Hematopoietic multipotent progenitor cell treated with erythropoietin and hydrocortisone succinate and interleukin-3 and kit ligand, for 6 days (in vitro differentiated cells): ENCODE measurements at regions not wholly inside any gene's neighbourhood (a gene's known extent, or its start where the extent isn't known, plus 50 kb on each side); places are given as distances from the start of the nearest gene placed in this dataset.
A peak's percentile ranks its signal among the peaks of the same experiment; 100 is the strongest.

Experiments
- DNase-seq: peaks from one replicate; pipeline ENCODE4 v3.0.0-alpha.2; 2015

DNA sequence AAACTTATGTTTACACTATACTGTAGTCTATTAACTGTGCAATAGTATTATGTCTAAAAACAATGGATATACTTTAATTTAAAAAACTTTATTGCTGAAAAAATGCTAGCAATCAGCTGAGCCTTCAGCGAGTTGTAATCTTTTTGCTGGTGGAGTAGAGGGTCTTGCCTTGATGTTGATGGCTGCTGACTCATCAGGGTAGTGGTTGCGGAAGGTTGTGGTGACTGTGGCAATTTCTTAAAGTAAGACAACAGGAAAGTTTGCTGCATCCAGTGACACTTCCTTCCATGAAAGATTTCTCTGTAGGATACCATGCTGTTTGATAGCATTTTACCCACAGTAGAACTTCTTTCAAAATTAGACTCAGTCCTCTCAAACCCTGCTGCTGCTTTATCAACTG lies 234.7 kb upstream of the CSF3R start:
- peak; percentile 6 for DNase-seq

DNA sequence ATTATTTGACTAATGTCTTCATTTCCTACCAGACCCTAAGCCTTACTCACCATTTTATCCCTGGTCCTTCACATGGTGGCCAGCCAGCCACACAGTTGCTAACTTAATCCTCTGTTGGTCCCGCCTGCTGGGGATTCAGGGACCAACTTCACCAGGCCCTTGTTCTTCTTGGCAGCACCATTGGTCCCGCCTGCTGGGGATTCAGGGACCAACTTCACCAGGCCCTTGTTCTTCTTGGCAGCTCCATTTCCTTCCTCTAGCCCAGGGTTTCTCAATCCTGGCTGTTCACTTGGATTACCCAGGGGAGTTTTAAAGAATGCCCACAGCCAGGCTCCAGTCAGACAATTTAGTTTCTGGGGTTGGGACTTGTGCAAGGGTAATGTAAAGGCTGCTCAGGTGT lies 233.1 kb upstream of the CSF3R start:
- no peak for DNase-seq

DNA sequence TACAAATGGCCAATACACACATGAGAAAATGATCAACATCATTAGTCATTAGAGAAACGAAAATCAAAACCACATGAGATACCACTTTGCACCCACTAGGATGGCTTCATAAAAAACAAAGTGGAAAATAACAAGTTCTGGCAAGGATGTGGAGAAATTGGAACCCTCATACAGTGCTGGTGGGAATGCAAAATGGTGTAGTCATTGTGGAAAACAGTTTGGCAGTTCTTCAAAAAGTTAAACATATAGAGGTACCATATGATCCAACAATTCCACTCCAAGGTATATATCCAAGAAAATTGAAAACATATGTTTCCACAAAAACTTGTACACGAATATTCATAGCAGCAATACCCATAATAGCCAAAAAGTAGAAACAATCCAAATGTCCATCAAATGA lies 231.6 kb upstream of the CSF3R start:
- no peak for DNase-seq

DNA sequence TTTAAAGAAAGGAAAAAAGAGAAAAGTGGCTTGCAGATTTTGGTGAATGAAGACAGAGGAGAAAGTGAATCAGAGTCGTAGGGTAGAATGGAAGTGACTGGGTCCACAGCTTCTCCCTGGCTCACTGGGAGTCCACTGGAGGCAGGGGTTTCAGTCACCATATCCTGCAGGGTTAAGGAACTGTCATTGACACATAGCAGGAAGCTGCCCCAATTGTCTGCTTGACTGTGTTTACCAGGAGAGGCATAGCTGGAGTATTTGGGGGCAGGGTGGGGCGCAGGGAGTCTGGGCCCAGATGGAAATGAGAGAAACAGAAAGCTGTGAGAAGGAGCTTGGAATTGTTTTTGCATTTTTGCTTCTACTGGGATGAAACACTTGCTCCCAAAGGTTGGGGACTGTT lies 228.8 kb upstream of the CSF3R start:
- DNase-seq, result no peak

DNA sequence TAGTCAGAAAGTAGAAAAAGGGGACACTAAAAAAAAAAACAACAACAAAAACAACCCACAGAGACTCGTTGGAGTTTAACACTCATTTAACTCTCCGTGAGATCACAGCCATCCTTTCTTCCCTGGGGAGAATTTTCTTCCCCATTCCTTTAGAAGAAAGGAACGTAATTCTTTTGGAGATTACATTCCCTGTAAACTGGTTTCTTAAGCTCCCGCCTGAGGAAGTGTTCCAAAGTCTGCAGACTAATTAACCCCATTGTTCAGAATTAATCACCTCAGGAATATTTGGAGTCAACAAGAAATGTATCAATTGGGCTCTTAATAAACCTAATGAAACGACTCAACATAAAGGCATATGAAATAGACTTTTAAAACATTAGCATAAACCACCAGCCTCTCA lies 228.2 kb upstream of the CSF3R start:
- DNase-seq, result no peak

DNA sequence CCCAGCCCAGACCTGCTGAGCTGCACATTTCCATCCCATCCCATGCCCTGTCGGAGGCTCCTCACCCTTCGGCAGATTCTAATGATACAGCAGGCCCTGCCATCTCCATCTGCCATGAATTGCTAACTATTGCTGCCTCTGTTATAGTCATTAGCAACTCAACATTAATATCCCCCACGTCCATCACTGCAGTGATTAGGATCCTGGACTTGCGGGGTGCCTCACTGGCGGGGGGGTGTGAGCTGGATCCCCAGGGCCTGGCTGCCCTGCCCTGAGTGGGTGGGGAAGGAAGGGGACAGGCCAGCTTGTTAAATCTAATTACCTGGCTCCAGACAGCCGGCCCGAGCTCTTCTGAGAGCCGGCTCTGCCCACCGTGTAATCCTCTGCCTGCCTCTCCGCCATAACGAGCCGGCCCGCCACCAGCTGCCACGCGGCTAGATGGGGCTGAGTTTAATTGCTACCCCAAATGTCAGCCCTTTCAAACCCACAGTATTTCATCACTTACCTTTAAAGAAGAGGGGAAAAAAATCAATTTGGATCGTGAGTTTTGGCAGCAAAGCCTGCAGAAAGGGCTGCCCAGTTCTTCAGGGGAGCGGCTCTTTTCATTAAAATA lies 227.3 kb upstream of the CSF3R start:
- DNase-seq, result no peak

DNA sequence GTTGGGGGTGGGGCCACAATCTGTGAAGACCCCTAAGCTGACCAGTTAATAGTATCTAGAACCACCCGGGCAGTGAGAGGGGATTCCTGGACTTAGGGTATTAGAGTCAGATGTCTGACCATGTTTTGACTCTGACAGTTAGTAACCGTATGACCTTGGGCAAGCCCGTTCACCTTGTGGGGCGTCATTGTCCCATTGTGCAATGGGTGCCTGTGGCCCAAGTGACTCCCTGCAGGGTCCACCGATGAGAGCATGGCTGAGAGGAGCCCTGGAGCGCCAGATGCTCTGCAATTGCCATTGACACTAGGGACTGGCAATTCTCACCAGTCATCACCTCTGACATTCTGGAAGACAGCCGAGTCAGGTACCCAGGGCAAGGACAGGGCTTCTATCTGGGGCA lies 225.9 kb upstream of the CSF3R start:
- DNase-seq, result no peak

DNA sequence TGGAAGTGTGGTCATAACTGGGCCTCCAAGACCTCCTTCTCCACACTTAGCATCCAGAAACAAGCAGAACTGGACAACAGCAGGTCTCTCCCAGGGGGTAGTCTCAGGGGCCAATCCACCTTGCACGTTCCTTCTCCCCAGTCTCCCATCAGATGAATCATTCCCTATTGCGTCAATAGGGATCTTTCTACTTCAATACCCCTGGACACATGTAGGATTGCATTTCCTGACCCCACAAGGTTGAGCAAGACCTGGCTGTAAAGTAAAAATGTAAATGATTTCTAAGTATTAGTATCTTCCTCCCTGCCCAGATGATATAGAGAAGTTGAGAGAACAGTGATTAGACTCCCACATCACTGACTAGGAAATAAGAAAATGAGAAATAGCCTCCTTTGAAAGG lies 224.5 kb upstream of the CSF3R start:
- DNase-seq, result no peak

DNA sequence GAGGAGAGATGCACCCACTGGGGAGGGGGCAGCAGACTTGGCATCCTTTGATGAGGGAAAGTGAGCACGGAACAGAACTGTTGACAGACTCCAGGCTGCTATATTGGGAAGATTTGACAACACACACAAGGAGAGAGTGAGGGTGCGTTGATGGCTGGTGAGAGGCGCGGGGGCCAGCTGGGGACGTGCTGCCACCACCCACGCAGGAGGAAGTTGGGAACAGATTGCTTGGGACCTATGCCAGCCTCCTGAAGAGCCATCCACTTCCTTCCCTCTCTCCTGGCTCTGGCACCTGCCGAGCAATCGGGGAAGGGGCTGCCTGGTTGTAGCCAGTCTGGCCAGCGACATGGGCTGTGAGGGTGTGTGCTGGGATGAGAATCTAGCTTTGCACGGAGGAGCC lies 223.7 kb upstream of the CSF3R start:
- DNase-seq, result no peak

DNA sequence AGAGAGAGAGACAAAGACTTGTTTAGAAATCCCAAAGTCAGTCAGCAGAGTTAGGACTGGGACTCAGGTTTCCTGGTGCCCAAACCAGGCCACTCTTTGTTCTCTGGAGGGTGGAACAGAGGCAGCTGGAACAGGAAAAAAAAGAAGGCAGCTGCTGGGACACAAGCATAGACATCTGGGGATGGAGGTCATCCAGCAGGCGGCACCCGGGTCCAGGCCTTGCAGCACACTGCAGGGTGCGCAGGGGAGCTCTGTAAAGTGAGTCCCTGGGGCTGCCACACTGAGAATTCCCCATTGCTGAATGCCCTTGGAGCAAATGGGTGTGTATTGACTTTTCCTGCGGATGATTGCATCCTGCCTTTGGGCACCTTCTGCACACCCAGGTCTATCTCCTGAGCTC lies 222.9 kb upstream of the CSF3R start:
- DNase-seq, result no peak

DNA sequence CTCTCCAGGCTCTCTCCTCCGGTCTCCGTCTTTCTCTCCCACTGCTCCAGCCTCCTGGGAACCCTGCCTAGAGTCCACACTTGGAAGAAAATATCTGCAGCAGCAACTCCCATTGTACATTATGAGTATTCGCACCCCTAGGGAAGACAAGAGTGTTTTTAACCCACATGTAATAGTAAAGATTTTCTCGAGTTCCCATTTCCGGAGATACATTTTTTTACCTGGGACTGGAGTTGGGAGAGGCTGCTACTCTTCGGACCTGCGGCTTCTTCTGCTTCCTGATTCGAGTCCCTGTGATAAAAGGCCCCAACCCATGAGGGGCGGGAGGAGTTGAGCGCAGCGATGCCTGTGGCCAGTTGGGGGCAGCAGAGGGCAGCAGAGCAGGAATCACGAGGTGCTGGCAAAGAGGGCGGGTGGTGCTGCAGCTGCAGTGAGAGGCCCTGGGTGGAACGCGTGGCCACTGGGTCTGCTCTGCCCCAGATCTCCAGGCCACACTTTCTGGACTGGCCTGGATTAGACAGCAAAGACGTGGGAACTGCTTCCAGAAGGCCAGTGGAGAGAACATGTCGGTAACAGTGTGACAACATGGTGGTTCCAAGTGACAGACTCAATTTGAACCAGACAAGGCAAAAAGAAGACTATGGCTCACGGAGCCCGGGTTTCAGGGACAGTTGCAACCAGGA lies 221.0 kb upstream of the CSF3R start:
- peak; percentile 89 for DNase-seq

DNA sequence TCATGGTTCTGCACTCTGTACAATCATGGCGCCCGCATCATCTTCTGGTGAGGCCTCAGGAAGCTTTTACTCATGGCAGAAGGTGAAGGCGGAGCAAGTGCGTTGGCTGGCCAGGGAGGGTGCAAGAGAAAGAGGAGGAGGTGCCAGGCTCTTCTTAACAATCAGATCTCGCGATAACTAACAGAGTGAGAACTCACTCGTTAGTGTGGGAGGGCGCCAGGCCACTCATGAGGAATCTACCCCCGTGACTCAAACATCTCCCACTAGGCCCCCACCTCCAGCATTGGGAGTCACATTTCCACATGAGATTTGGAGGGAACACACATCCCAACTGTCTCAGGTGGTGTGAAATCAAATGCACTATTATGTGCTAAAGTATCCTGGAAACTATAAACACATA lies 220.2 kb upstream of the CSF3R start:
- DNase-seq, result no peak

DNA sequence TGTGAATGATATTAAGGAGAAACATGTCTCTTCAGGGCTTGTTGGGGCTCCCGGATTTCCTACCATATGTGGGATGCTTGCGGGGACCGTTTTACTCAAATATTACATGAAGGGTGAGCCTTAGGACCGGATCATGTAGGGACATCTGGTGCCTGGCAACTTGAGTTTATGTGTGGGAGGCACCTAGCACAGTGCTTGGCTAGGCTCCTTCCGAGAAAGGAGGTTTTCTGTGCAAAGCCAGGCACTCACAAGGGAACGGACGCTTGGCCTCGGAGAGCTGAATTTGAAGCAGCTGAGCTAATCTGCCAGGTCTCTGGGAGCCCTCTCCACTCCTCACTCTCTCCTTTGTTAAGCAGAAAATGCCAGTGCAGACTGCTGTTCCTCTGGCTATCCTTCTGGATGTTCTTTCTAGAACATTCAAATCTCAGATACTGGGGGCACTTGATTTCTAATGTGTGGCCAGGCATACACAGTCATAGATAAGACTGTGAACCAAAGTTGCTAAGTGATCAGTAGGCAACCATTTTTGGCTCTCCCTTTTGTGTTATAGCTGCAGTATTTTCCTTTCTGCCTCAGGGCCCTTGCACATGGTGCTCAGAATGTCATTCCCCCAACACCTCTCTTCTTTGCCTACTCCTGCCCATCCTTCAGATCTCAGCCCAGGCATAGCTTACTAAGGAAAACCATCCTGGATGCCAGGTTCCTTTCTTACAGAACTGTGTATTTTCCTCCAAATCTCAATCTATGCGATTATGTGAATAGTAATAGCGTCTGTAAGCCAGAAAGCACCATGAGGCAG lies 216.6 kb upstream of the CSF3R start:
- no peak for DNase-seq

DNA sequence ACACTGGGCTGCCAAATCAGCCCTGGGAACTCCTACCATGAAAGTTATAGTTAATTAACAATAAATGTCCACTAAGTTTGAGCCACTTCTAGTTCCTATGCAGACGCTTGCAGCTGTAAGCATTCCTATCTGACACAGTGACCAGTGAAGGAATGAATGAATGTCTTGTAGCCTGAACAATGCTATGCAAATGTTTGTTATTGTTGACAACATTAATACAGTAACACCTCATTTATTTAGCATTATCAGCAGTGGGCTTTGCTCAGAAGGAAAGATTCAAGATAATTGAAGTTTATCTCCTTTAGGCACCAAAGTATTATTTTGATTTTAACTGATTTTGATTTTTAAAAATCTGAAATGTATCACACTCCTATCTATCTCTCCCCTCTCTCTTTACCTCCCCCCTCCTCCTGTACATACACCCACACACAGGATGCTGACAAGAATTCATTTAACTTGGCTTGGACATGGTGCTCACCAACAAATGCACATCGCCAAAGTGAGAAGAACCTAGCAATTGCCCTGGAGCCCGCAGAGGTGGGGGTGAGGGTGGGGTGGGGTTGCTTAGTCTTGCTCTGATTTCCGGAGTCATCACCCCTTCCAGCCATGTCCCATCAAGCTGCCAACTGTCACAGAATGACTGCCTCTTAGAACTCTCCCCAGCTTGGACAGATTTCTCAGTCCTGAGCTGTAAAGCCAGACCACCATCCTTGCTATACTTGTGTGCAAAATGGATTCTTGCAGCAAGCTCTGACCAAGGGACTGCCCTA lies 215.3 kb upstream of the CSF3R start:
- DNase-seq, result no peak

DNA sequence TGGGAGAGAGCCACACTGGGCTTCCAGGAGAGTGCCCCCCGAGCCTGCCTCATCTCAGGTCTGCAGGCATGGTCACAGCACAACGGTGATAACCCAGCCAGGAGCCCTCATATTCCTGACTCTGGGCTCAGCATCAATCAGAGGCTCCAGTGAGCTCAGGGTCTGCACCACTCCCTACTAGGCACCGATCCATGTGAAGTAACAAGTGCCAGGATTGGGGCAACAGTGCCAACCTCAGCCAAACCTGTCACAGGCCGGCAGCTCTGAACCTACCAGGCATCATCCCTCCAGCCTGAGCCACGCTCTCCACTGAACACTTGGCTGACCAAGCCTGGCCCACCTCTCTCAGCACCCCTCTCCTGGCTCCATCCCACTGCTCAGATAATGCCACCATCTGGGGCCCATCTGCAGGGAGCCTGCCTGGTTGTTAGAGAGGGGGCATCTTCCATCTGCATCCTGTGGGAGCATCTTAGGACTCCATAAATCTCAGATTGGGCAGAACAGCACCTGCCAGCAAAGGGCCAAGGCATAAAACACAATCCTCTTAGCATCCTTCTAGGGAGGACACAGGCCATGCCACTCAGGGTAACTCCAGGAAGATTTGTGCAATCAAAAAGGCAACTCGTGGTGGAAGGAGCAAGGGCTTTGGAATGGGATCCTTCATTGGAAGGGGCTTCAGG lies 213.7 kb upstream of the CSF3R start:
- DNase-seq, result no peak

DNA sequence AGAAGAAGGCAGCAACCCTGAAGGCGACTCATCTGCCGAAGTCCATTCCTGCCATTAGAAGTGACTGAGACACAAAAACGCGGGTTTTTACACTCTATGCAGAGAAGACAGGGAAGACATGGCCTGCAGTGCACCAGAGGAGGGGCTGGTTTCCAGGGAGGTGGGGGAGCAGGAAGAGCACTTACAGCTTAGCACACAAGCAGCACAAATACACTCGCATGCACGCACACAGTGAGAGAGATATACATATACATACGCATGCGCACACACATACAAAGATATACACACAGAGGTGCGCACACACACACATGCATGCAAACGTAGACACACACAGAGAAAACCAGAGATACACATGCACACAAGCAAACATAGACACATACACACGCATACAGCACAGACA lies 210.9 kb upstream of the CSF3R start:
- no peak for DNase-seq

DNA sequence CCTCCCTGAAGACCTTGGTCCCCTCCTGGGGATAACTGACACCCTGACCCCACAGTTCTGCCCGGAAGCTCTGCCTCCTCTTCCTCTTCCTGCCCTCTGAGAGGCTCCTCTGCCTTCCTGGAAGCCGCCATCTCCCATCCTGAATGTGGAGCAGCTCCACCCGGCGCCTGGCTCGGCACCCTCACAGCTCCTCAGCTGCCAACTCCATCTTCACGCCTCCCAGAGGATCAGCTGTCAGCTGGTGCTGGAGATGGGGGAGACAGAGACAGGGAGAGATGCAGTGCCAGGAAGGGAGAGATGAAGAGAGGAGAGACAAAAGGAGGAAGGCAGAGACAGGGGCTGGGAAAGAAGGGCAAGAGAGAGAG lies 210.4 kb upstream of the CSF3R start:
- no peak for DNase-seq

DNA sequence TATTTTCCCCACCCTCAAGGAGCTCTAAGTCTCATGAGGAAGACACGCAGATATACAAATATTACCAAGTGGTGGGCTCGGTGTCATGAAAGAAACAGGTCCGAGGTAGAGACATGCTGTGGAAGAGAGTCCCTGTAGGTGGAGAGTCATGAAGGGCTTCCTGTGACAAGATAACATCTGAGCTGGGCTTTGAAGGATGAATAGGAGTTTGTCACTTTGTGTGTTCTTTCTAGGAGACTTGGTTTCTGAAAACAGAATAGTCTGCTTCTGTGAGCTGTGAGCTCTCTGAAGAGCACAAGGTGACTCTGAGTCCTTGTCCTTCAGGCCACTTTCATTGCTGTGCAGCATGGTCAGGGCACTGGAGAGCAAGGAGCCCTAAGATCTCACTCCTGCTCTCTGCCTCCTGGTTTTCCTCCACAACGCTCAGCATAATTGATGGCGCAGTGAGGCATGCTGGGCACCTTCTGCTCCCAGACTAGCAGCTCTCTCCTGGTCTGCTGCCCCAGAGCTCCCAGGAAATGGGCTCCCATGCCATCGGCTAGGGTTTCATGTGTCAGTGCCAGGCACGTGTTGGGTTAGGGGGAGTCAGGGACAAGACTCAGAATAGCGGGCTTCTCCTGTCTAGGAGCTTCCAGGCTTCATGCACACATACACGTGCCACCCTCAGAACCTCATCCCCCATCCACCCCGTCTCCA lies 209.9 kb upstream of the CSF3R start:
- no peak for DNase-seq

DNA sequence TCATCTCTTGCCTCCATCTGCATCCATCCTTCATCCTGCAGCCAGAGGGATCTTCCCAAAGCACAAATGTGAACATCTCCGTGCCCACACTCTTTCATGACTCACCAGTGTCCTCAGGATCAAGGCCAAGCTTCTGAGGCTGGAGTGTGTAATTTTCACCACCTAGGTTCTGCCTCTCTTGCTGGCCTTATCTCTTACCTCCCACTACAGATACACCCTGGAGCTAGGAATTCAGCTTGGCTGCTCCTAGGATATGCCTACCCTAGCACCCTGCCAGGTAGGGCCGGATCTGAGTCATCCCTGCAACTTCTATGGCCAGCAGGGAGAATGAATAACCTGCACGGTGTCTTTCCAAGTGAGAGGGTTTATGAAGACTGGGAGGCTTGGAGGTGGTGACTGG lies 208.7 kb upstream of the CSF3R start:
- DNase-seq, result no peak

DNA sequence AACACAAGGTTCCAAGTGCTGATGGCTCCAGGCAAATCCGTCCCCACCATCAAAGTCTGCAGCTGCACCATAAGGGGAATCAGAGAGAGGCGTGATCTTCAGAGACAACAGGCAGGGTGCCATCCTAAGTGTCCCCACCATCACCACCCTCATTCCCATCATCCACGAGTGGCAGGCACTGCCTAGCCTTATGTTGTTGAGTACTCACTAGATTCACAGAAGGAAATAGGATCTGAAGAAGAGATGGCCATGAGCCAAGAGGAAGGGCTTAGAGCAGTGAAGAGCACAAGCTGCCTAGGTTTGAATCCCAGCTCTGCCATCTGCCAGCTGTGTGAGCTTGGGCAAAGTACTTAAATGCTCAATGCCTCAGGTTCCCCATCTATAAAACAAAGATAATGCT lies 207.3 kb upstream of the CSF3R start:
- no peak for DNase-seq

DNA sequence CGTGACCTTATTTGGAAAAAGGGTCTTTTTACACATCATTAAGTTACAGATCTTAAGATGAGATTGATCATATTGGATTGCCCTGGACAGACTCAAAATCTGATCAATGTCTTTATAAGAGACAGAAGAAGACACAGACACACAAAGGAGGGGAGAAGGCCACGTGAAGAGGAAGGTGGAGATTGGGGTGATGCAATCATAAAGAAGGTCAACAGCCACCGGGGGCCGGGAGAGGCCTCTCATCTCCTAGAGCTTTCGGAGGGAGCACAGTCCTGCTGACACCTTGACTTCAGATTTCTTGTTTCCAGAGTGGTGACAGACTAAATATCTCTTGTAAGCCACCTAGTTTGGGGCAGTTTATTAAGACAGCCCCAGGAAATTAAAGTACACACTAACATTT lies 204.6 kb upstream of the CSF3R start:
- no peak for DNase-seq

DNA sequence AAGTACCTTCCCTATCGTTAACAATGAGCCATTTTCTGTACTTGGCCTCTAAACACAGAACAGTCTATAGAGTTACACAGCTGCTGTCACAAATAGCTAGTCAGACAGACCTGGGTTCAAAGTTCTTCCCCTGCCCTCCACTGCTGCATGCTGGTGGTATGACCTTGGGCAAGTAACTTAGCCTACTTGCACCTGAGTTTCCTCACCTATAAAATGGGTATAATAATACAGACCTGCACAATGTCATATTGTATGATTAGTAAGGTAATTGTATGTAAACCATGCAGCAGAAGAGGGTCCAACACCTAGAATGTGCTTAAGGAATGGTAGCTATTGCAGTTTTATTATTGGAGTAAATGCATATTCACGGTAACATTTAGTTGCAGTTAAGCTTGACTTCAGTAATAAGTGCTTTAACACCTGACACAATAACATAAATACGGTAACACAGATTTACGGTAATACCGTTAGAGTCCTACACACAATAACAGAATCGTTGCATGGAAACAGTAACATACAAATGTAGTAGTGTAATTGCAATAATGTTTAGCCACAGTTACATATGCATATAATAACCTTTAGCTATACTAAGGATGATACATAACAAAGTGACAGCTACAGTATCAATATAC lies 193.3 kb upstream of the CSF3R start:
- DNase-seq, result no peak
